HFFc6 (cell line): ENCODE measurements at regions not wholly inside any gene's neighbourhood (a gene's known extent, or its start where the extent isn't known, plus 50 kb on each side); places are given as distances from the start of the nearest gene placed in this dataset.
"Not testable (repeated sequence)": the region's sequence is repeated elsewhere in the genome, so short reads cannot be mapped to it uniquely, and the experiment has no call there.

Source experiments
- DNase-seq: peaks from one replicate; pipeline ENCODE4 v3.0.0-alpha.2; 2018
- H3K27ac Mint-ChIP-seq: 2 replicates; pipeline ENCODE4 v1.8.0; 2020; ENCODE audit warnings: mild to moderate bottlenecking, mixed read lengths
- H3K27me3 Mint-ChIP-seq: 2 replicates; pipeline ENCODE4 v1.8.0; 2021; ENCODE audit warnings: mild to moderate bottlenecking, moderate library complexity, mixed read lengths; ENCODE audit not compliant: insufficient read depth
- H3K36me3 Mint-ChIP-seq: 2 replicates; pipeline ENCODE4 v1.8.0; 2021; ENCODE audit warnings: low read depth, mixed read lengths
- H3K4me1 Mint-ChIP-seq: 2 replicates; pipeline ENCODE4 v1.8.0; 2020; ENCODE audit warnings: low read depth, mixed read lengths
- H3K4me3 Mint-ChIP-seq: 2 replicates; pipeline ENCODE4 v1.8.0; 2020; ENCODE audit warnings: mild to moderate bottlenecking, moderate library complexity, mixed read lengths
- H3K9me3 Mint-ChIP-seq: 2 replicates; pipeline ENCODE4 v1.8.0; 2020; ENCODE audit warnings: mild to moderate bottlenecking, mixed read lengths
- CTCF ChIP-seq: fragments of 200-600 bp; sonication (generic); IDR thresholded peaks from 2 replicates; pipeline ENCODE4 v1.5.0; 2021; ENCODE audit warnings: antibody characterized with exemption, mild to moderate bottlenecking

GRCh38 chr1:66475940-66476339, 58.0 kb upstream of the SGIP1 start:
- H3K4me3 Mint-ChIP-seq: no peak overlapping the region
- H3K27me3 Mint-ChIP-seq: no peaks in the 10 kb centered on the region; the same call in 1 of the 2 replicates
- DNase-seq: no peak
- peaks cover 40% of the 10 kb centered on the region for H3K36me3 Mint-ChIP-seq
- peak overlapping the region; percentile 92; the same call in 1 of the 2 replicates for H3K27ac Mint-ChIP-seq
- H3K9me3 Mint-ChIP-seq: peaks cover 19% of the 10 kb centered on the region
- TF ChIP-seq CTCF: no peak
- H3K4me1 Mint-ChIP-seq: peaks cover 55% of the 10 kb centered on the region

GRCh38 chr1:66476774-66477173, 57.2 kb upstream of the SGIP1 start:
- no peak for TF ChIP-seq CTCF

GRCh38 chr1:66478116-66478515, 55.8 kb upstream of the SGIP1 start:
- H3K4me1 Mint-ChIP-seq: peaks cover 55% of the 10 kb centered on the region
- H3K27ac Mint-ChIP-seq: peak overlapping the region; percentile 92
- peaks cover 24% of the 10 kb centered on the region for H3K9me3 Mint-ChIP-seq
- peak overlapping the region; percentile 59 for H3K4me3 Mint-ChIP-seq
- peaks cover 34% of the 10 kb centered on the region for H3K36me3 Mint-ChIP-seq
- DNase-seq: peak; percentile 93
- TF ChIP-seq CTCF: no peak
- no peaks in the 10 kb centered on the region; the same call in 1 of the 2 replicates for H3K27me3 Mint-ChIP-seq

More at GRCh38 chr1:66476774-66477173, 57.2 kb upstream of the SGIP1 start:
- peaks cover 55% of the 10 kb centered on the region for H3K4me1 Mint-ChIP-seq
- H3K4me3 Mint-ChIP-seq: peak overlapping the region; percentile 54
- peaks cover 19% of the 10 kb centered on the region for H3K9me3 Mint-ChIP-seq
- H3K27me3 Mint-ChIP-seq: no peaks in the 10 kb centered on the region; the same call in 1 of the 2 replicates
- peaks cover 38% of the 10 kb centered on the region for H3K36me3 Mint-ChIP-seq
- peak overlapping the region; percentile 92 for H3K27ac Mint-ChIP-seq
- peak; percentile 53 for DNase-seq

GRCh38 chr1:66480162-66480561, 53.8 kb upstream of the SGIP1 start:
- no peak for DNase-seq
- peaks cover 38% of the 10 kb centered on the region for H3K36me3 Mint-ChIP-seq
- no peak overlapping the region for H3K4me3 Mint-ChIP-seq
- peak overlapping the region; percentile 16 for H3K27ac Mint-ChIP-seq
- peaks cover 53% of the 10 kb centered on the region for H3K4me1 Mint-ChIP-seq
- H3K27me3 Mint-ChIP-seq: no peaks in the 10 kb centered on the region; the same call in 1 of the 2 replicates
- peaks cover 31% of the 10 kb centered on the region for H3K9me3 Mint-ChIP-seq
- no peak for TF ChIP-seq CTCF

- Mint-ChIP-seq H3K36me3 (peaks cover 31% of the 10 kb centered on the region), H3K9me3 (peaks cover 25% of the 10 kb centered on the region), H3K4me1 (peaks cover 43% of the 10 kb centered on the region)
- not testable (repeated sequence) for H3K4me3 Mint-ChIP-seq, DNase-seq, H3K27ac Mint-ChIP-seq, H3K27me3 Mint-ChIP-seq
Observed at GRCh38 chr1:66481215-66481614, 52.7 kb upstream of the SGIP1 start.
